HG02970 (cell line): ENCODE measurements at regions not wholly inside any gene's neighbourhood (a gene's known extent, or its start where the extent isn't known, plus 50 kb on each side); places are given as distances from the start of the nearest gene placed in this dataset.

ENCODE experiments used
- ATAC-seq: cut with Tn5 transposase; IDR thresholded peaks from one replicate; pipeline ENCODE4 v1.9.1; 2021; ENCODE audit warnings: mild to moderate bottlenecking, moderate library complexity, moderate number of reproducible peaks; ENCODE audit not compliant: unreplicated experiment, low FRiP score

DNA sequence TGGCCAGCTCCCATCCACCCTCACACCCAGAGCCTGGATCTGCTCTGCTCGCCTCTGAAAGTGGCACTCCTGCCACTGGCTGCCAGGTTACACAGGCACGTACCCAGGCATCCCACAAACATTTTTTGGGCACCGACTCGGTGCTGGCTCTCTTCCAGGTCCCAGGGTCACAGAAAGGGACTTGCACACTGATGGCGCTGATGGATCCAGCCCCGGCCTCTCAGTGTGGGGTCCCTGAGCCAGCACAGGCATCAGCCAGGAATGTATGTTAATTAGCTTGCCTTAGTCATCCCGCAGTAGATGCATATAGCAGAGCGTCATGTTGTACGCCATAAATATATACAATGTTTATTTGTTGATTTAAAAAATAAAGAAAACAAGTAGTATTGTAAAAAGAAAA is 537.2 kb downstream of the NPHP4 start:
- no peak for ATAC-seq

DNA sequence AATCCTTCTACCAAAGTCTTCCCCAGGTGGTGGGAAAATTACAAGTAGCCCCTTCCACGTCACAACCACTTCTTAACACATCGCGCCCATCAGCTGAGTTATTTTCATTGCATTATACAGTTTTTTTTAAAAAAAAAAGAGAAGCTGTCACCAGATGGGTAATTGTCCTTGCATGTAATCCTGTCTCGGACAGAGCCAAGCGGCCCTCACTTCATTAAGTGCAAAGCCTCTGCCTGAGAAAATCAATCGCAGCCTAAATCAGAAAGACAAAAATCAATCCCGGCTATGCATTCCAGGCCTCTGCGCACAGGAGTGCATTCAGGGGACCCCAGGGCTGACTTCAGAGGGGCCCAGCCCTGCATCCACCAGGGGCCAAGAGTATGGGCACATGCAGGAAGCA is 538.9 kb downstream of the NPHP4 start:
- ATAC-seq: no peak

- no peak for ATAC-seq
Observed at GRCh38 chr1:5451671-5452070, 540.6 kb downstream of the NPHP4 start.

DNA sequence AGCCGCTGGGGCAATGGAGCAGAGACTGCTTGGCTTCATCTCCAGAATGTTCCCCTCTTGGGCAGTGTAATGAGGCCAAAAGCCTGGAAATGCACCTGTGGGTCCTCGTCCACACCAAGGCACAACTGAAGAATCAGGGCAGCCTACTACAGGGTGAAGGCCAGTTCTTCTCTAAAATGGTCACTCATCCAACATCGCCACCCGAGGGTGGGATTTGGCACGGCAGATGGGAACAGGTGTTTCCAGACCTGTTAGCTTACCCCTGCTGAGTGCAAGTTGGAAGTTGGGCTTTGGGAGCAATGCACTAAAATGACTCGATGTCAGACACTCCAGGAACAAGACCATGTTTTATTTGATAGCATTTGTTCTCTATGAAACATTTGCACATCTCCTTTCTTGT is 543.7 kb downstream of the NPHP4 start:
- ATAC-seq: no peak

DNA sequence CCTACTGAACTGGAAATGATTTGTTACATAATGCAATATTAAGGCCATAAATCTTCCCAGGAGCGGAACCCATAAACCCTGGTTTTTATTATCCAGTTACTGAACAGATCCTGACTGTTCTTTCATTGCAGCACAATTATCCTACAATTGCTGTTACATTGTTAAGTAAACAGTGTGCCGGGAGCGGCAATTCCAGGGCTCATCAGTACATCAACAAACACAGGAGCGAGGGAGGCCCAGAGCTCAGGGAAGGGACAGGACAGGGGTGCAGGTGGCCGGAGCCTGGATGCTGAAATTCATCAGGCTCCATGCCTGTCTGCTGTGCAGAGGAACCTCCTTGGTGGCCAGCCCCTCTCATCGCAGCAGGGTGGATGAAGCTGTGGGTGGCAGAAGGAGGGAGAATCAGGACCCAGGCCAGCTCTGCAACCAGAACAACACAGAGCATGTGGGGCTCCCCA is 544.7 kb downstream of the NPHP4 start:
- ATAC-seq: no peak

- no peak for ATAC-seq
Observed at GRCh38 chr1:5444396-5444795, 547.8 kb downstream of the NPHP4 start.

DNA sequence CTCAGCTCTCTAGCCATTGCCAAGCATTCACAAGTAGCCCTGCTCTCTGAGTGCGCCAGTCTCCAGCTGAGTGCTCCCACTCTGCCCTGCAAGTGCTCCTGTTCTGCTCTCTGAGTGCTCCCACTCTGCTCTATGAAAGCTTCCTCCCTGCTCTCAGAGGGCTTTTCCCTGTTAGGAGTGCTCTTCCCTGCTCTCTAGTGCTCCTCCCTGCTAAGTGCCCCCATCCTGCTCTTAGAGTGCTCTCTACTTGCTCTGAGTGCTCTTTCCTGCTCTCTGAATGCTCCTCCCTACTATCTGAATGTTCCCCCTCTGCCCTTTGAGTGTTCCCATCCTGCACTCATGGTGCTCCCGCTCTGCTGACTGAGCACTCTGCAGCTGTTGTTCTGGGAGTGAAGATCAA is 555.4 kb downstream of the NPHP4 start:
- ATAC-seq: no peak

- no peak for ATAC-seq
Observed at GRCh38 chr1:5435414-5435813, 556.8 kb downstream of the NPHP4 start.

DNA sequence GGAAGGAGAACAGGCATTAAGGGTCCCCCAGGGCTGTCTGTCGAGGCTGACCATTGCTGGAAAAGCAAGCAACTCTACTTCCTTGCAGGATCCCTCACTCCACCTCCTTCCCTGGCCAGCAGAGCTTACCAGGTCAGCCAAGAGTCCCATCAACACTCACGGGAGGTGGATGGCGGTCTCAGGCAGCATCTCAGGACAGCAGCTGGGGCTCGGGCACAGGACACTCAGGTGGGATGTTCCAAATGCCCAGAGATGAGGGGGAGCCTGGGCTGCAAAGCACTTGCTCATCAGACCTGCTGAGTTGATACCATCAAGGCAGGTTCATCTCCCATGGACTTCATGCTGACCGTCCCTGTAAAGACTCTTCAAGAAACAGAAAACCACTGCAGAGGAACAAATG is 559.8 kb downstream of the NPHP4 start:
- no peak for ATAC-seq

- ATAC-seq: no peak
Observed at GRCh38 chr1:5430911-5431697, 561.1 kb downstream of the NPHP4 start.

- no peak for ATAC-seq
Observed at GRCh38 chr1:5430136-5430535, 562.1 kb downstream of the NPHP4 start.

GRCh38 chr1:5428351-5428750 is 563.9 kb downstream of the NPHP4 start:
- ATAC-seq: no peak

DNA sequence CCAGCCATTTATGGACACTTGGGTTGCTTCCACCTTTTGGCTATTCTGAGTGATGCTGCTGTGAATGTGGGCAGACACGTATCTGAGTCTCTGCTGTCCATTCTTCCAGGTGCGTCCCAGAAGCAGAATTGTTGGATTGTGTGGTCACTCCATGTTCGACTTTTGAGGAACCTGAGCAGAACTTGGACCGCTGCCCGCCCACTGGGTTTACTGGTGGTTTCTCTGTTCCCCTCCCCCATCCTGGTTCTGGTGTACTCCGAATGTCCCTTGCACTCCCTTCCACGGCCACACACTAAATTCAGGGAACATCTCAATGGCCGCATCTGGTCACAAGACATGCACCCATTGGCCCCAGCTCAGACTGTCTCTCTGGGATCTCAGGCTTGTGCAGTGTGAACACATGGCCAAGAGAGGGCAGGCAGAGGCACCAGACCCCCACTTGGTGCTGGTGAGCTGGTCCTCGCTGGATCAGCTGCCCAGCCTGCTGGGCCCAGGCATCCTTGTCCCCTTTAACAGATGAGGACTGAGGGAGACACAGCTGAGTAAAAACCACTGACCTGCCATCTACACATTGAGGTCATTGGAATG is 565.1 kb downstream of the NPHP4 start:
- no peak for ATAC-seq

DNA sequence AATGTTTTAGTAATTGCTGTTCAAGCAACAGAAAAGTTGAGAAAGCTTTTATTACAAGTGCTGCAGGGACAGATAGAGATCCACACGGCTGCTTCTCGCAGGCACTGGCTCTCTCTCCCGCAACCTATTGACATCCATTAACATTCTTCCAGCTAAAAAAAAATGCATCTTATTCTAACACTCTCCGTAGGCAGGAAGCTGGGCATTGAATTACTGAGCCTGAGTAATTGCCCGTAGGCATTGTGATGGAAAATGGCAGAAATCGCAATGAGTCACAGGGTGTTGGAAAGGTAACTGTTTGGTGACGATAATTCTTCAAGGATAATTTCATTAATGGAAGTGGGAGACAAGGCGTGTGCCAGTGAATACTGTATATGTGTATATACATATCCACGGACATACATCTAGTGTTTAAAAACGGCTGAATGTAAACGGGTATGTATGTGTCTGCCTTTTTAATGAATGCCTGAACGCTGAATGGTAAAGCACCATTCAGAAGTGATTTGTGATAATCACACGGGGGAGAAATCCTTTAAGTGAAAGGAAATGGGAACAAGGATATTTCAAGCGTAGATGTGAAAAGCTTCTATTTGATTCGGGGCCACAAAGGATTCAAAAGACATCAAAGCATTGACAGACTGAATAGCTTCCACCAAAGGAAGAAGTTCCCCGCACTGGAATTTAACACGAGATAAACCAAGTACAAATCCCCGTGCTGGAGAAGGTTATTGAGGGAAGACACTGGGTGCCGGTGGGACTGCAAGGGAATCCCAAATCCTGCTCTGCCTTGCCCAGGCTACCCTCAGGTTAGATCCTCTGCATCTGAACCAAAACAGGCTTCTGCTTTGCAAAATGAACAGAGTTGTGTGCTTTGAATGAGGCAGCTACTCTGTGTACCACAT is 567.2 kb downstream of the NPHP4 start:
- no peak for ATAC-seq

DNA sequence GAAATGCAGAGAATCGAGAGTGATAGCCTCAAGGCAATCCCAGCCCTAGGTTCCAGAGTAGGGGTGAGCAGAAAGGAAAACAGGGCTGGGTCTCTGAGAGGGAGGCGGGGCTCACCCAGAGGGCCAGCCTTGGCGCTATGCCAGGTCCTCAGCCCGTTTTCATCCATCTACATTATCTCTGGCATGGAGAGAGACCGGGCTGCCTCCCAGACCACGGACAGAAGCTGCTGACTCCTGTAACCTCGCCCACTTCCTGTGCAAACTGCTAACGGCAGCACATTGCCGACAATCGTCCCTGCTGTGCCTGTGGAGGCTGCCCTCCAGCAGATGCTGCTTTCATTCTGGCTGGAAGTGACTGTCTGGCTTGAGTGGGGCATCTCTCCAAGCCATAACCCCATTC is 569.1 kb downstream of the NPHP4 start:
- no peak for ATAC-seq

GRCh38 chr1:5419501-5419900 is 572.7 kb downstream of the NPHP4 start:
- ATAC-seq: no peak

DNA sequence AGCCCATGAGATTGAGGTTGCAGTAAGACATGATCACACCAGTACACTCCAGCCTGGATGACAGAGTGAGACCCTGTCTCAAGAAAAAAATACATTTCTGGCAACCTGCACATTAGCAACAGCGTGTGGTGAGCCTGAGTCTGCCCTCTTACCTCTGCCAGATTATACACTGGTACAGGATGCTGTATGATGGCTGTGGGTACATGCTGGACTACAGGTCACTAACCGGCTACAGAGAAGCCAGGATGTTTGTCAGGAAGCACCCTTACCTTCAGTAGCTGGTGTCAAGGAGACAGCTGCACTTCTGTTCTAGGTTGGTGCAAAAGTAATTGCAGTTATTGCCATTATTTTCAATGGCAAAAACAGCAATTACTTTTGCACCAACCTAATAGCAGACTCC is 575.7 kb downstream of the NPHP4 start:
- no peak for ATAC-seq

- no peak for ATAC-seq
Observed at GRCh38 chr1:5415606-5416005, 576.6 kb downstream of the NPHP4 start.

DNA sequence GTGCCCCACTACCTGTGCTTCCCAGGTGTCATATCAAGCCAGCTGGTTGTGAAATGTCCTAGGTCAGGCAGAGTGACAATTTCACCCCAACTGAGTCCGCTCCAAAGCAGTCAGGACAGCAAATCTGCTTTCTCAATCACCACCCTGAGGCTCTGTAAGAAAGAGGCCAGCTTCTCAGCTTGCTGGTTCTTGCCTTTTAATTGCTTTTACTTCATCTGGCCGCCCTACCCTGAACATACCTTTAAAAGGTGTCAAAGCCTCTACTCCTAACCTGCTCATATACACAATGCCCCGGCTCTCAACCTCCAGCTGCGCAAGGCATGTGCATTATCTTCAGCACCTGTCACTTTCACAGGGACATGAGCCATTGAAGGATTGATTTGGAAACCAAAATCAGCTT is 581.6 kb downstream of the NPHP4 start:
- no peak for ATAC-seq

- ATAC-seq: no peak
Observed at GRCh38 chr1:5408401-5408800, 583.8 kb downstream of the NPHP4 start.

GRCh38 chr1:5405263-5405662 is 587.0 kb downstream of the NPHP4 start:
- ATAC-seq: no peak
